ENCODE measurements at regions not wholly inside any gene's neighbourhood (a gene's known extent, or its start where the extent isn't known, plus 50 kb on each side); places are given as distances from the start of the nearest gene placed in this dataset.

- TF ChIP-seq CTCF (IDR thresholded peaks at IDR 0.05; ENCODE audit: extremely low read depth in 1 of 2, insufficient read depth in 1 of 2, low read depth in 1 of 2, low read length in 2 of 2) (no peak), POLR2A (IDR thresholded peaks at IDR 0.05; ENCODE audit: low read depth, low read length) (no peak), POLR2AphosphoS5 (IDR thresholded peaks at IDR 0.05; ENCODE audit: insufficient read depth, low read depth, low read length) (no peak), EZH2 (IDR thresholded peaks at IDR 0.05; ENCODE audit: borderline replicate concordance, low read depth, low read length, severe bottlenecking) (no peak), GATA2 (IDR thresholded peaks at IDR 0.05; ENCODE audit: insufficient read depth, insufficient read length, low read depth, low read length) (no peak), MAX (IDR thresholded peaks at IDR 0.05; ENCODE audit: insufficient read depth, insufficient read length) (no peak), FOS (IDR thresholded peaks at IDR 0.05; ENCODE audit: borderline replicate concordance, insufficient read depth, low read length) (no peak), JUN (IDR thresholded peaks at IDR 0.05; ENCODE audit: borderline replicate concordance, insufficient read depth, insufficient read length, low read depth) (no peak), MYC (IDR thresholded peaks at IDR 0.05; ENCODE audit: low read depth, low read length) (no peak)
Observed at GRCh38 chr12:90897986-90898385, 57.0 kb downstream of the CCER1 start.
